H1 (cell line): ENCODE measurements at regions not wholly inside any gene's neighbourhood (a gene's known extent, or its start where the extent isn't known, plus 50 kb on each side); places are given as distances from the start of the nearest gene placed in this dataset.

ENCODE experiments used
- CTCF ChIA-PET: fragments of 300-600 bp; sonication (Branson Sonifier 250); formaldehyde crosslinking; loops from one replicate; lab custom pipeline; 2021; ENCODE audit not compliant: partially characterized antibody; lab: Charles Lee
- POLR2A ChIA-PET: fragments of 300-600 bp; sonication (Branson Sonifier 250); formaldehyde crosslinking; loops from one replicate; lab custom pipeline; 2021; ENCODE audit warnings: inconsistent platforms; ENCODE audit not compliant: partially characterized antibody; lab: Charles Lee
- DNase-seq, 2 experiments: peaks; one replicate each; pipeline versions ENCODE4 v3.0.0 to v3.0.0-alpha.2; 2010 to 2022; ENCODE audit warnings: low spot score in 2 of 2, low read depth in 1 of 2, mixed read lengths in 1 of 2
- FAIRE-seq: peaks from 2 replicates; lab custom pipeline; 2011; peaks lifted over from hg19 to GRCh38; lab: Jason Lieb, UNC
- H2AFZ ChIP-seq: 2 replicates; pipeline ENCODE4 v1.8.1; 2012; ENCODE audit warnings: low read length, inconsistent platforms
- H2AK5ac ChIP-seq: 2 replicates; pipeline ENCODE4 v1.6.1; 2013; ENCODE audit warnings: low read depth, low read length
- H2BK120ac ChIP-seq: replicated peaks from 2 replicates; pipeline ENCODE3; 2013; ENCODE audit warnings: low read depth, low read length, inconsistent platforms
- H2BK12ac ChIP-seq: 2 replicates; pipeline ENCODE4 v1.6.1; 2013; ENCODE audit warnings: low read depth, low read length
- H2BK15ac ChIP-seq: 2 replicates; pipeline ENCODE4 v1.6.1; 2013; ENCODE audit warnings: low read length
- H2BK20ac ChIP-seq: 2 replicates; pipeline ENCODE4 v1.6.1; 2013; ENCODE audit warnings: low read length
- H2BK5ac ChIP-seq: 2 replicates; pipeline ENCODE4 v1.6.1; 2013; ENCODE audit warnings: low read depth, low read length
- H3K14ac ChIP-seq: 2 replicates; pipeline ENCODE4 v1.6.1; 2013; ENCODE audit warnings: inconsistent platforms; ENCODE audit not compliant: insufficient read length
- H3K18ac ChIP-seq: 2 replicates; pipeline ENCODE4 v1.6.1; 2013; ENCODE audit warnings: low read length; ENCODE audit errors: extremely low read depth
- H3K23ac ChIP-seq: 2 replicates; pipeline ENCODE4 v1.6.1; 2013; ENCODE audit warnings: inconsistent platforms; ENCODE audit not compliant: insufficient read length
- H3K23me2 ChIP-seq: 2 replicates; pipeline ENCODE4 v1.6.1; 2013; ENCODE audit warnings: low read depth, low read length
- H3K27ac ChIP-seq: 2 replicates; pipeline ENCODE4 v1.6.1; 2011; ENCODE audit warnings: low read depth, low read length, inconsistent platforms
- H3K27me3 ChIP-seq, 4 experiments: replicated peaks in 1 of 4; 1 replicate in 1 of 4; 2 replicates in 3 of 4; pipeline versions ENCODE4 v1.6.1 to v1.8.1; 2011 to 2013; ENCODE audit warnings: low read length in 3 of 4, mild to moderate bottlenecking in 3 of 4, inconsistent platforms in 2 of 4, mixed read lengths in 2 of 4, moderate library complexity in 1 of 4; ENCODE audit not compliant: control insufficient read depth in 3 of 4, insufficient read depth in 3 of 4; ENCODE audit errors: extremely low read depth in 1 of 4
- H3K36me3 ChIP-seq, 4 experiments: 2 replicates each; pipeline versions ENCODE4 v1.6.1 to v1.8.1; 2011 to 2013; ENCODE audit warnings: mild to moderate bottlenecking in 4 of 4, low read length in 3 of 4, moderate library complexity in 2 of 4, control low read depth in 1 of 4, inconsistent platforms in 1 of 4; ENCODE audit not compliant: insufficient read depth in 4 of 4, control insufficient read depth in 2 of 4
- H3K4ac ChIP-seq: replicated peaks from 2 replicates; pipeline ENCODE3; 2013; ENCODE audit warnings: low read length, low read depth, mixed read lengths, inconsistent platforms; ENCODE audit not compliant: insufficient read length
- H3K4me1 ChIP-seq, 4 experiments: replicated peaks in 1 of 4; 1 replicate in 1 of 4; 2 replicates in 3 of 4; pipeline versions ENCODE4 v1.6.1 to v1.8.1; 2011 to 2013; ENCODE audit warnings: low read length in 3 of 4, inconsistent platforms in 2 of 4, mixed read lengths in 1 of 4; ENCODE audit not compliant: insufficient read depth in 4 of 4, control insufficient read depth in 3 of 4
- H3K4me2 ChIP-seq, 2 experiments: 2 replicates each; pipeline versions ENCODE4 v1.6.1 to v1.8.1; 2011 to 2013; ENCODE audit warnings: low read depth in 2 of 2, low read length in 2 of 2, control low read depth in 1 of 2, inconsistent platforms in 1 of 2, mild to moderate bottlenecking in 1 of 2; ENCODE audit not compliant: insufficient read depth in 1 of 2
- H3K4me3 ChIP-seq, 4 experiments: fragments of 200-600, 300-600 bp in 1 of 4; sonication (generic), shearing (Covaris generic), sonication (Bioruptor Twin) in 1 of 4; 2 replicates each; pipeline versions ENCODE4 v1.5.1 to v1.8.1; 2011 to 2016; ENCODE audit warnings: low read length in 4 of 4, low read depth in 3 of 4, control low read depth in 2 of 4, inconsistent platforms in 2 of 4, mild to moderate bottlenecking in 2 of 4, mixed read lengths in 1 of 4, moderate library complexity in 1 of 4; ENCODE audit not compliant: insufficient read depth in 2 of 4; ENCODE audit errors: extremely low read depth in 1 of 4
- H3K56ac ChIP-seq: replicated peaks from 2 replicates; pipeline ENCODE3; 2013; ENCODE audit warnings: low read depth, mild to moderate bottlenecking, mixed read lengths, low read length, inconsistent platforms; ENCODE audit not compliant: insufficient read length
- H3K79me1 ChIP-seq: 2 replicates; pipeline ENCODE4 v1.6.1; 2013; ENCODE audit warnings: low read depth, low read length, control low read depth
- H3K79me2 ChIP-seq, 2 experiments: 2 replicates each; pipeline versions ENCODE4 v1.6.1 to v1.8.1; 2012 to 2013; ENCODE audit warnings: low read length in 2 of 2, mild to moderate bottlenecking in 2 of 2, inconsistent platforms in 1 of 2; ENCODE audit not compliant: insufficient read depth in 2 of 2, control insufficient read depth in 1 of 2
- H3K9ac ChIP-seq, 4 experiments: replicated peaks in 1 of 4; 1 replicate in 1 of 4; 2 replicates in 3 of 4; pipeline versions ENCODE4 v1.6.1 to v1.8.1; 2011 to 2013; ENCODE audit warnings: low read depth in 3 of 4, low read length in 3 of 4, control low read depth in 2 of 4, mild to moderate bottlenecking in 2 of 4, moderate library complexity in 2 of 4, inconsistent platforms in 1 of 4; ENCODE audit errors: extremely low read depth in 1 of 4
- H3K9me3 ChIP-seq, 2 experiments: 2 replicates each; pipeline versions ENCODE4 v1.6.1 to v1.8.1; 2012 to 2013; ENCODE audit warnings: mild to moderate bottlenecking in 2 of 2, moderate library complexity in 2 of 2, control low read depth in 1 of 2, inconsistent platforms in 1 of 2, low read depth in 1 of 2, low read length in 1 of 2, mixed read lengths in 1 of 2; ENCODE audit not compliant: insufficient read depth in 2 of 2
- H4K20me1 ChIP-seq, 2 experiments: replicated peaks in 1 of 2; 2 replicates each; pipeline versions ENCODE3 to v1.8.1; 2011 to 2013; ENCODE audit warnings: inconsistent platforms in 2 of 2, low read length in 2 of 2, mild to moderate bottlenecking in 1 of 2; ENCODE audit not compliant: insufficient read depth in 2 of 2, control insufficient read depth in 1 of 2
- H4K5ac ChIP-seq: 2 replicates; pipeline ENCODE4 v1.6.1; 2013; ENCODE audit warnings: low read length, low read depth, mixed read lengths, inconsistent platforms; ENCODE audit not compliant: insufficient read length
- H4K8ac ChIP-seq: 2 replicates; pipeline ENCODE4 v1.8.0; 2013; ENCODE audit warnings: mild to moderate bottlenecking, moderate library complexity, low read length, inconsistent platforms; ENCODE audit not compliant: insufficient read depth; ENCODE audit errors: extremely low read depth
- H4K91ac ChIP-seq: replicated peaks from 2 replicates; pipeline ENCODE3; 2013; ENCODE audit warnings: low read length, mixed read lengths, inconsistent platforms; ENCODE audit not compliant: insufficient read length
- TAF7 ChIP-seq: optimal IDR thresholded peaks from 2 replicates; pipeline ENCODE3; 2011; ENCODE audit warnings: low read depth, mild to moderate bottlenecking, inconsistent platforms, low read length, moderate library complexity, borderline replicate concordance
- TCF12 ChIP-seq: IDR thresholded peaks from 2 replicates; pipeline ENCODE4 v1.6.1; 2011; ENCODE audit warnings: low read depth, mild to moderate bottlenecking, low read length
- WGBS, 2 experiments: shearing (Covaris generic) in 1 of 2; methylation state at CpG; one replicate each; pipeline versions ENCODE4 v1.1.6 to v1.1.7; 2013 to 2015; ENCODE audit warnings: low lambda C conversion rate in 2 of 2, mixed read lengths in 2 of 2, inconsistent platforms in 1 of 2, low coverage in 1 of 2, missing lambda C conversion rate in 1 of 2; ENCODE audit not compliant: insufficient replicate concordance in 2 of 2, insufficient coverage in 1 of 2, insufficient read length in 1 of 2; ENCODE audit errors: extremely low coverage in 1 of 2, missing lambda C conversion rate in 1 of 2; 5-methylcytosine and 5-hydroxymethylcytosine counted together

- Histone ChIP-seq H3K4ac (no peak overlapping the region), H3K23ac (no peak overlapping the region), H2AFZ (no peak overlapping the region), H3K27me3 (no peaks in the 10 kb centered on the region), H4K5ac (no peak overlapping the region), H3K18ac (no peak overlapping the region), H2BK120ac (no peak overlapping the region), H3K9ac (no peak overlapping the region), H3K4me1 (no peaks in the 10 kb centered on the region), H3K79me2 (no peaks in the 10 kb centered on the region), H3K36me3 (peaks cover 0 to 7% (median 2%) of the 10 kb centered on the region in 4 experiments; a peak in 2 of 8 replicates), H3K23me2 (no peaks in the 10 kb centered on the region), H3K9me3 (peaks cover 13 to 17% of the 10 kb centered on the region in 2 experiments; a peak in 3 of 4 replicates), H2BK20ac (no peak overlapping the region), H2BK15ac (no peak overlapping the region), H3K27ac (no peak overlapping the region), H2AK5ac (no peak overlapping the region), H4K91ac (no peak overlapping the region), H3K56ac (no peak overlapping the region), H3K79me1 (no peaks in the 10 kb centered on the region), H2BK5ac (no peak overlapping the region), H3K4me3 (no peak overlapping the region), H4K20me1 (no peaks in the 10 kb centered on the region), H2BK12ac (no peak overlapping the region), H3K4me2 (no peak overlapping the region), H3K14ac (no peak overlapping the region), H4K8ac (no peak overlapping the region)
- no peak for DNase-seq
- FAIRE-seq = peak; percentile 7
- ChIA-PET POLR2A (interaction anchor here (0.5 kb wide), 1 partner anchor 673 kb away, joined by 4 read pairs; no protein-coding TSS in a partner anchor), CTCF (interaction anchor here (0.7 kb wide), 1 partner anchor 12 kb away, joined by 3 read pairs; no protein-coding TSS in a partner anchor)
- TF ChIP-seq TAF7 (no peak), TCF12 (no peak)
- 80% methylated on average over 6 of the region's 6 CpGs; no CpG with 5 or more reads in 1 of the 2 experiments for WGBS, 2 experiments
These were observed 420.0 kb downstream of the ZEB2 start for GRCh38 chr2:144099780-144100377.
